WTC11 (cell line): ENCODE measurements at regions not wholly inside any gene's neighbourhood (a gene's known extent, or its start where the extent isn't known, plus 50 kb on each side); places are given as distances from the start of the nearest gene placed in this dataset.

Source experiments
- CBFB ChIP-seq: sonication (generic); formaldehyde crosslinking; IDR thresholded peaks from 2 replicates; pipeline ENCODE4 v1.8.1; 2022; ENCODE audit warnings: mild to moderate bottlenecking, low read depth, missing genetic modification reagents
- CREB1 ChIP-seq: sonication (generic); formaldehyde crosslinking; IDR thresholded peaks from 2 replicates; pipeline ENCODE4 v1.8.0; 2023; ENCODE audit warnings: mild to moderate bottlenecking, missing genetic modification reagents
- CTCF ChIP-seq: fragments of 200-600 bp; IDR thresholded peaks from 2 replicates; pipeline ENCODE4 v1.8.0; 2022; ENCODE audit warnings: antibody characterized with exemption
- HMGA2 ChIP-seq: fragments of 250-450 bp; sonication (Bioruptor Pico); IDR thresholded peaks from 2 replicates; pipeline ENCODE4 v1.4.0; 2021; ENCODE audit warnings: mild to moderate bottlenecking, moderate library complexity
- IRF1 ChIP-seq: sonication (generic); formaldehyde crosslinking; IDR thresholded peaks from 2 replicates; pipeline ENCODE4 v1.8.0; 2023; ENCODE audit warnings: missing genetic modification reagents
- JUN ChIP-seq: sonication (generic); formaldehyde crosslinking; IDR thresholded peaks from 2 replicates; pipeline ENCODE4 v1.8.0; 2023; ENCODE audit warnings: mild to moderate bottlenecking, missing genetic modification reagents
- KAT7 ChIP-seq: sonication (generic); formaldehyde crosslinking; IDR thresholded peaks from 2 replicates; pipeline ENCODE4 v1.8.1; 2023; ENCODE audit warnings: missing genetic modification reagents, mild to moderate bottlenecking, borderline replicate concordance
- NFE2L1 ChIP-seq: sonication (generic); formaldehyde crosslinking; IDR thresholded peaks from 2 replicates; pipeline ENCODE4 v1.8.1; 2023; ENCODE audit warnings: missing genetic modification reagents
- NR3C1 ChIP-seq: sonication (generic); formaldehyde crosslinking; conservative IDR thresholded peaks from 2 replicates; pipeline ENCODE4 v1.8.1; 2023; ENCODE audit warnings: low read depth, mild to moderate bottlenecking, missing genetic modification reagents
- RELA ChIP-seq: sonication (generic); formaldehyde crosslinking; IDR thresholded peaks from 2 replicates; pipeline ENCODE4 v1.8.1; 2022; ENCODE audit warnings: missing genetic modification reagents, mild to moderate bottlenecking, borderline replicate concordance
- ZNF396 ChIP-seq: fragments of 250-450 bp; sonication (Bioruptor Pico); IDR thresholded peaks from 2 replicates; pipeline ENCODE4 v1.8.0; 2021; ENCODE audit warnings: mild to moderate bottlenecking, moderate library complexity, borderline replicate concordance
- ZSCAN18 ChIP-seq: fragments of 250-450 bp; sonication (Bioruptor Pico); IDR thresholded peaks from 2 replicates; pipeline ENCODE4 v2.1.2; 2022; ENCODE audit warnings: mild to moderate bottlenecking, moderate library complexity
- TF ChIP-seq, protein P1 (sequence below): fragments of 250-450 bp; sonication (Bioruptor Pico); IDR thresholded peaks from 2 replicates; pipeline ENCODE4 v1.8.0; 2021; ENCODE audit warnings: mild to moderate bottlenecking
- TF ChIP-seq, protein P2 (sequence below): sonication (generic); formaldehyde crosslinking; IDR thresholded peaks from 2 replicates; pipeline ENCODE4 v1.8.1; 2022; ENCODE audit warnings: low read depth, mild to moderate bottlenecking, moderate library complexity, missing genetic modification reagents, borderline replicate concordance

GRCh38 chr17:69608141-69608540 is 193.6 kb downstream of the MAP2K6 start:
- no peak for TF ChIP-seq CTCF
- TF ChIP-seq ZNF396 (CRISPR knock-in tag) = no peak
- TF ChIP-seq ZSCAN18 (CRISPR knock-in tag) = no peak
- no peak for TF ChIP-seq NR3C1 (CRISPR knock-in tag)
- no peak for TF ChIP-seq NFE2L1 (CRISPR knock-in tag)
- no peak for TF ChIP-seq HMGA2 (CRISPR knock-in tag)
- TF ChIP-seq RELA (CRISPR knock-in tag) = no peak
- TF ChIP-seq IRF1 (CRISPR knock-in tag) = no peak
- TF ChIP-seq KAT7 (CRISPR knock-in tag) = no peak
- no peak for TF ChIP-seq CREB1 (CRISPR knock-in tag)
- no peak for TF ChIP-seq CBFB (CRISPR knock-in tag)
- TF ChIP-seq JUN (CRISPR knock-in tag) = no peak
- TF ChIP-seq, protein P1, sequence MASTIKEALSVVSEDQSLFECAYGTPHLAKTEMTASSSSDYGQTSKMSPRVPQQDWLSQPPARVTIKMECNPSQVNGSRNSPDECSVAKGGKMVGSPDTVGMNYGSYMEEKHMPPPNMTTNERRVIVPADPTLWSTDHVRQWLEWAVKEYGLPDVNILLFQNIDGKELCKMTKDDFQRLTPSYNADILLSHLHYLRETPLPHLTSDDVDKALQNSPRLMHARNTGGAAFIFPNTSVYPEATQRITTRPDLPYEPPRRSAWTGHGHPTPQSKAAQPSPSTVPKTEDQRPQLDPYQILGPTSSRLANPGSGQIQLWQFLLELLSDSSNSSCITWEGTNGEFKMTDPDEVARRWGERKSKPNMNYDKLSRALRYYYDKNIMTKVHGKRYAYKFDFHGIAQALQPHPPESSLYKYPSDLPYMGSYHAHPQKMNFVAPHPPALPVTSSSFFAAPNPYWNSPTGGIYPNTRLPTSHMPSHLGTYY = no peak
- TF ChIP-seq, protein P2, sequence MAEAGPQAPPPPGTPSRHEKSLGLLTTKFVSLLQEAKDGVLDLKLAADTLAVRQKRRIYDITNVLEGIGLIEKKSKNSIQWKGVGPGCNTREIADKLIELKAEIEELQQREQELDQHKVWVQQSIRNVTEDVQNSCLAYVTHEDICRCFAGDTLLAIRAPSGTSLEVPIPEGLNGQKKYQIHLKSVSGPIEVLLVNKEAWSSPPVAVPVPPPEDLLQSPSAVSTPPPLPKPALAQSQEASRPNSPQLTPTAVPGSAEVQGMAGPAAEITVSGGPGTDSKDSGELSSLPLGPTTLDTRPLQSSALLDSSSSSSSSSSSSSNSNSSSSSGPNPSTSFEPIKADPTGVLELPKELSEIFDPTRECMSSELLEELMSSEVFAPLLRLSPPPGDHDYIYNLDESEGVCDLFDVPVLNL (CRISPR knock-in tag) = no peak
